ELR (cell line): ENCODE measurements at regions not wholly inside any gene's neighbourhood (a gene's known extent, or its start where the extent isn't known, plus 50 kb on each side); places are given as distances from the start of the nearest gene placed in this dataset.
A peak's percentile ranks its signal among the peaks of the same experiment; 100 is the strongest.
"Not testable (repeated sequence)": the region's sequence is repeated elsewhere in the genome, so short reads cannot be mapped to it uniquely, and the experiment has no call there.

Experiments used
- DNase-seq: peaks from one replicate; pipeline ENCODE4 v3.0.0-alpha.2; 2015; ENCODE audit warnings: low read depth

GRCh38 chr15:53923741-53924140, 54.5 kb upstream of the UNC13C start:
- DNase-seq, result not testable (repeated sequence)

- no peak for DNase-seq
Observed at GRCh38 chr15:53918180-53919079, 59.8 kb upstream of the UNC13C start.

- no peak for DNase-seq
Observed at GRCh38 chr15:53917109-53917508, 61.1 kb upstream of the UNC13C start.

GRCh38 chr15:53911431-53911830, 66.8 kb upstream of the UNC13C start:
- no peak for DNase-seq

- DNase-seq, result no peak
Observed at GRCh38 chr15:53910852-53911251, 67.4 kb upstream of the UNC13C start.

GRCh38 chr15:53910236-53910849, 67.9 kb upstream of the UNC13C start:
- DNase-seq, result no peak

- DNase-seq, result no peak
Observed at GRCh38 chr15:53903129-53903528, 75.1 kb upstream of the UNC13C start.

- DNase-seq, result not testable (repeated sequence)
Observed at GRCh38 chr15:53893468-53893867, 84.8 kb upstream of the UNC13C start.

- not testable (repeated sequence) for DNase-seq
Observed at GRCh38 chr15:53891862-53892261, 86.4 kb upstream of the UNC13C start.

GRCh38 chr15:53884441-53884840, 93.8 kb upstream of the UNC13C start:
- no peak for DNase-seq

GRCh38 chr15:53882311-53882710, 95.9 kb upstream of the UNC13C start:
- no peak for DNase-seq

- DNase-seq, result no peak
Observed at GRCh38 chr15:53880357-53880756, 97.9 kb upstream of the UNC13C start.

- DNase-seq, result no peak
Observed at GRCh38 chr15:53875711-53876110, 102.5 kb upstream of the UNC13C start.

GRCh38 chr15:53875139-53875538, 103.1 kb upstream of the UNC13C start:
- no peak for DNase-seq

GRCh38 chr15:53872410-53872809, 105.8 kb upstream of the UNC13C start:
- DNase-seq, result no peak

- DNase-seq, result no peak
Observed at GRCh38 chr15:53869806-53870073, 108.5 kb upstream of the UNC13C start.

- DNase-seq, result peak; percentile 1
Observed at GRCh38 chr15:53869044-53869805, 109.0 kb upstream of the UNC13C start.

- no peak for DNase-seq
Observed at GRCh38 chr15:53862386-53862785, 102.9 kb upstream of the WDR72 start.

GRCh38 chr15:53861792-53862191, 102.3 kb upstream of the WDR72 start:
- DNase-seq, result no peak

GRCh38 chr15:53851110-53851848, 91.8 kb upstream of the WDR72 start:
- no peak for DNase-seq

- DNase-seq, result no peak
Observed at GRCh38 chr15:53847745-53848144, 88.3 kb upstream of the WDR72 start.

- no peak for DNase-seq
Observed at GRCh38 chr15:53844634-53845033, 85.2 kb upstream of the WDR72 start.
